ENCODE measurements at regions not wholly inside any gene's neighbourhood (a gene's known extent, or its start where the extent isn't known, plus 50 kb on each side); places are given as distances from the start of the nearest gene placed in this dataset.
"Not testable (repeated sequence)": the region's sequence is repeated elsewhere in the genome, so short reads cannot be mapped to it uniquely, and the experiment has no call there.

GRCh38 chr10:27383595-27384542 lies 120.2 kb upstream of the RAB18 start:
- Mint-ChIP-seq H3K9me3 (peaks cover 6% of the 10 kb centered on the region), H3K36me3 (ENCODE audit: low read depth) (no peaks in the 10 kb centered on the region), H3K4me1 (no peaks in the 10 kb centered on the region), H3K4me3 (no peak overlapping the region), H3K27me3 (peaks cover 27% of the 10 kb centered on the region), H3K27ac (no peak overlapping the region)
- no peak for DNase-seq
- no peak for ATAC-seq (ENCODE audit: low read depth)
- TF ChIP-seq CTCF (IDR thresholded peaks at IDR 0.05), result no peak
- ChIA-PET CTCF (no interaction called here), POLR2A (no interaction called here)
- intact Hi-C loops (cut with micrococcal nuclease), result no loop called here

- ChIA-PET CTCF (no interaction called here), POLR2A (no interaction called here)
- Mint-ChIP-seq H3K4me1 (no peaks in the 10 kb centered on the region), H3K27ac (no peak overlapping the region), H3K4me3 (no peak overlapping the region), H3K9me3 (peaks cover 6% of the 10 kb centered on the region), H3K27me3 (peaks cover 27% of the 10 kb centered on the region), H3K36me3 (ENCODE audit: low read depth) (no peaks in the 10 kb centered on the region)
- no peak for DNase-seq
- ATAC-seq (ENCODE audit: low read depth), result no peak
- intact Hi-C loops (cut with micrococcal nuclease), result no loop called here
- TF ChIP-seq CTCF (IDR thresholded peaks at IDR 0.05), result no peak
Measured at GRCh38 chr10:27382176-27382575, 121.9 kb upstream of the RAB18 start.

- no peaks in the 10 kb centered on the region for H3K4me1 Mint-ChIP-seq
- H3K4me3 Mint-ChIP-seq, result no peak overlapping the region
- DNase-seq, result no peak
- H3K9me3 Mint-ChIP-seq, result peaks cover 6% of the 10 kb centered on the region
- ATAC-seq (ENCODE audit: low read depth), result no peak
- ChIA-PET CTCF (interaction anchor here (1.0 kb wide), 1 partner anchor 23 kb away, joined by 3 read pairs; no protein-coding TSS in a partner anchor), POLR2A (no interaction called here)
- H3K36me3 Mint-ChIP-seq (ENCODE audit: low read depth), result no peaks in the 10 kb centered on the region
- H3K27ac Mint-ChIP-seq, result no peak overlapping the region
- peaks cover 18% of the 10 kb centered on the region for H3K27me3 Mint-ChIP-seq
- intact Hi-C loops (cut with micrococcal nuclease), result no loop called here
- no peak for TF ChIP-seq CTCF (IDR thresholded peaks at IDR 0.05)
Measured at GRCh38 chr10:27380929-27381358, 123.2 kb upstream of the RAB18 start.

GRCh38 chr10:27379041-27379440 lies 125.1 kb upstream of the RAB18 start:
- H3K36me3 Mint-ChIP-seq (ENCODE audit: low read depth); DNase-seq; CTCF ChIA-PET; H3K9me3 Mint-ChIP-seq; H3K4me3 Mint-ChIP-seq; intact Hi-C loops (cut with micrococcal nuclease); H3K4me1 Mint-ChIP-seq; ATAC-seq (ENCODE audit: low read depth); POLR2A ChIA-PET; H3K27ac Mint-ChIP-seq: not testable (repeated sequence)
- H3K27me3 Mint-ChIP-seq, result peaks cover 13% of the 10 kb centered on the region

GRCh38 chr10:27373566-27374160 lies 130.4 kb upstream of the RAB18 start:
- no peaks in the 10 kb centered on the region for H3K9me3 Mint-ChIP-seq
- intact Hi-C loops (cut with micrococcal nuclease), result no loop called here
- no peaks in the 10 kb centered on the region for H3K36me3 Mint-ChIP-seq (ENCODE audit: low read depth)
- DNase-seq, result no peak
- H3K4me1 Mint-ChIP-seq, result no peaks in the 10 kb centered on the region
- H3K27ac Mint-ChIP-seq, result no peak overlapping the region
- no peak overlapping the region for H3K4me3 Mint-ChIP-seq
- no peak for ATAC-seq (ENCODE audit: low read depth)
- CTCF ChIA-PET, result no interaction called here
- H3K27me3 Mint-ChIP-seq, result peaks cover 2% of the 10 kb centered on the region
- TF ChIP-seq CTCF (IDR thresholded peaks at IDR 0.05), result no peak
- POLR2A ChIA-PET, result no interaction called here

Measured in activated B cell treated with CpG ODN at 0.5 μM for 24 hours (primary cell).